ENCODE measurements at regions not wholly inside any gene's neighbourhood (a gene's known extent, or its start where the extent isn't known, plus 50 kb on each side); places are given as distances from the start of the nearest gene placed in this dataset.

GRCh38 chr12:92224685-92225331, 79.2 kb upstream of the BTG1 start:
- Histone ChIP-seq H3K4me1 (ENCODE audit: control insufficient read depth, insufficient read depth, low read length, poor library complexity, severe bottlenecking) (no peaks in the 10 kb centered on the region), H3K4me3 (ENCODE audit: insufficient read depth, low read depth, low read length, poor library complexity, severe bottlenecking) (no peak overlapping the region), H3K27me3 (replicated peaks; ENCODE audit: control insufficient read depth, insufficient read depth, low read length, poor library complexity, severe bottlenecking) (no peaks in the 10 kb centered on the region), H3K36me3 (ENCODE audit: control insufficient read depth, insufficient read depth, low read length) (no peaks in the 10 kb centered on the region), H3K9me3 (ENCODE audit: control insufficient read depth, low read length) (no peaks in the 10 kb centered on the region), H3K27ac (ENCODE audit: insufficient read depth, low read length, poor library complexity, severe bottlenecking) (no peak overlapping the region)
- DNase-seq: no peak

GRCh38 chr12:92223481-92223880, 77.8 kb upstream of the BTG1 start:
- H3K27ac ChIP-seq (ENCODE audit: insufficient read depth, low read length, poor library complexity, severe bottlenecking): no peak overlapping the region
- H3K9me3 ChIP-seq (ENCODE audit: control insufficient read depth, low read length): no peaks in the 10 kb centered on the region
- no peak overlapping the region for H3K4me3 ChIP-seq (ENCODE audit: insufficient read depth, low read depth, low read length, poor library complexity, severe bottlenecking)
- no peaks in the 10 kb centered on the region for H3K4me1 ChIP-seq (ENCODE audit: control insufficient read depth, insufficient read depth, low read length, poor library complexity, severe bottlenecking)
- no peak for DNase-seq
- H3K27me3 ChIP-seq (replicated peaks; ENCODE audit: control insufficient read depth, insufficient read depth, low read length, poor library complexity, severe bottlenecking): no peaks in the 10 kb centered on the region
- no peaks in the 10 kb centered on the region for H3K36me3 ChIP-seq (ENCODE audit: control insufficient read depth, insufficient read depth, low read length)

GRCh38 chr12:92221656-92222315, 76.1 kb upstream of the BTG1 start:
- Histone ChIP-seq H3K27ac (ENCODE audit: insufficient read depth, low read length, poor library complexity, severe bottlenecking) (no peak overlapping the region), H3K4me3 (ENCODE audit: insufficient read depth, low read depth, low read length, poor library complexity, severe bottlenecking) (no peak overlapping the region), H3K9me3 (ENCODE audit: control insufficient read depth, low read length) (no peaks in the 10 kb centered on the region), H3K4me1 (ENCODE audit: control insufficient read depth, insufficient read depth, low read length, poor library complexity, severe bottlenecking) (no peaks in the 10 kb centered on the region), H3K27me3 (replicated peaks; ENCODE audit: control insufficient read depth, insufficient read depth, low read length, poor library complexity, severe bottlenecking) (no peaks in the 10 kb centered on the region), H3K36me3 (ENCODE audit: control insufficient read depth, insufficient read depth, low read length) (no peaks in the 10 kb centered on the region)
- no peak for DNase-seq

DNA sequence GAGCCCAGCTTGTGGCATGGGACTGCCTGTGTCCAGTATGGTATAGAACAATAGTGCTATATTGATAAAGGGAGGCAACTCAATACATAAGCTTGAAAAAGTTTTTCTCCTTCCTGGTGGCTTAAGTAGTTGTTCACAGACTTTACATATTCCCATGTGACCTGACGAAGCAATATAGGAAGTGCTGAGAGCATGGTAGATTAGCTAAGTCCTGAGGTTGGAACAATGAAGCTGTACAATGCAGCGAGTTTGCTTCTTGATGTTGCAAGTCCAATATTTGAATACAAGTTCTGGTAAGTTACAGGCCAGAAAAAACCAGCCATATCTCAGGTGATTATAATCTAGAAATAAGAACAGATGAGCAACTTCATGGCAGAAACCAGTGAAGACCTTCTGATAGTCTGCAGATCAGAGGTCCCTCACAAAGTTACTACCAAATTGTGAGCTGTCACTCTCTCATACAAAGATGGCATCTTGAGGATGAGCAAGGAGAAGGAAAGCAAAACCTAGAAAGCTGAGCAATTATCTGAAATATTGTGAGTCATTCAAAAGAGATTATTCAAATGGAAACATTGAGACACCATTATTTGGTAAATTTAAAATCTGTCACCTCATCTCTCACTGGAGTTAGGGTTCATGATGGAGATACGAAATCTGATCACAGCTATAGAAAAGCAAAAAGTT, 72.9 kb upstream of the BTG1 start:
- no peaks in the 10 kb centered on the region for H3K27me3 ChIP-seq (replicated peaks; ENCODE audit: control insufficient read depth, insufficient read depth, low read length, poor library complexity, severe bottlenecking)
- H3K27ac ChIP-seq (ENCODE audit: insufficient read depth, low read length, poor library complexity, severe bottlenecking): no peak overlapping the region
- H3K4me1 ChIP-seq (ENCODE audit: control insufficient read depth, insufficient read depth, low read length, poor library complexity, severe bottlenecking): no peaks in the 10 kb centered on the region
- no peaks in the 10 kb centered on the region for H3K9me3 ChIP-seq (ENCODE audit: control insufficient read depth, low read length)
- H3K4me3 ChIP-seq (ENCODE audit: insufficient read depth, low read depth, low read length, poor library complexity, severe bottlenecking): no peak overlapping the region
- no peaks in the 10 kb centered on the region for H3K36me3 ChIP-seq (ENCODE audit: control insufficient read depth, insufficient read depth, low read length)
- no peak for DNase-seq

DNA sequence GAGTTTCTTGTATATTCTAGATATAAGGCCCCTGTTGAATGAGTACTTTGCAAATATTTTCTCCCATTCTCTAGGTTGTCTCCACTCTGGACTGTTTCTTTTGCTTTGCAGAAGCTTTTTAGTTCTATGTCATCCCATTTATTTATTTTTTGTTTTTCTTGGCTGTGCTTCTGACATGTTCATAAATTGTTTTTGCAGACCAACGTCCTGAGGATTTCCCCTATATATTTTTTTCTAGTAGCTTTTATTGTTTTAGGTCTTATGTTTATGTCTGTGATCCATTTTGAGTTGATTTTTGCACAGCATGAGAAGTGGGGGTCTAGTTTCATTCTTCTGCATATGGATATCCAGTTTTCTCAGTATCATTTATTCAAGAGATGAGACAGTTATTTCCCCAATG, 70.4 kb upstream of the BTG1 start:
- no peak for DNase-seq
- no peaks in the 10 kb centered on the region for H3K36me3 ChIP-seq (ENCODE audit: control insufficient read depth, insufficient read depth, low read length)
- H3K4me3 ChIP-seq (ENCODE audit: insufficient read depth, low read depth, low read length, poor library complexity, severe bottlenecking): no peak overlapping the region
- H3K27me3 ChIP-seq (replicated peaks; ENCODE audit: control insufficient read depth, insufficient read depth, low read length, poor library complexity, severe bottlenecking): no peaks in the 10 kb centered on the region
- no peaks in the 10 kb centered on the region for H3K4me1 ChIP-seq (ENCODE audit: control insufficient read depth, insufficient read depth, low read length, poor library complexity, severe bottlenecking)
- no peak overlapping the region for H3K27ac ChIP-seq (ENCODE audit: insufficient read depth, low read length, poor library complexity, severe bottlenecking)
- no peaks in the 10 kb centered on the region for H3K9me3 ChIP-seq (ENCODE audit: control insufficient read depth, low read length)

DNA sequence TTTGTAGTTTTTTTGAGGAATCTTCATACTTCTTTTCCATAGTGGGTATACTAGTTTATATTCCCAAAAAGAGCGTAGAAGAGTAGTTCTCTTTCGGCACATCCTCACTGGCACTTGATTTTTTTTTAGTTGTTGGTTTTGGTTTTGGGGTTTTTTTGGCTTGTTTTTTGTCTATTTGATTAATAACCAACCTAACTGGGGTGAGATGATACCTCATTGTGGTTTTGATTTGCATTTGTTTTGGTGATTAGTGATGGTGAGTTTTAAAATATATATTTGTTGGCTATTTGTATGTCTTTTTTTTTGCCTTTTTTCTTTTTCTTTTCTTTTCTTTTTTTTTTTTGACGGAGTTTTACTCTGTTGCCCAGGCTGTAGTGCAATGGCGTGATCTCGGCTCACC, 69.7 kb upstream of the BTG1 start:
- Histone ChIP-seq H3K36me3 (ENCODE audit: control insufficient read depth, insufficient read depth, low read length) (no peaks in the 10 kb centered on the region), H3K27me3 (replicated peaks; ENCODE audit: control insufficient read depth, insufficient read depth, low read length, poor library complexity, severe bottlenecking) (no peaks in the 10 kb centered on the region), H3K4me3 (ENCODE audit: insufficient read depth, low read depth, low read length, poor library complexity, severe bottlenecking) (no peak overlapping the region), H3K9me3 (ENCODE audit: control insufficient read depth, low read length) (no peaks in the 10 kb centered on the region), H3K4me1 (ENCODE audit: control insufficient read depth, insufficient read depth, low read length, poor library complexity, severe bottlenecking) (peaks cover 3% of the 10 kb centered on the region), H3K27ac (ENCODE audit: insufficient read depth, low read length, poor library complexity, severe bottlenecking) (no peak overlapping the region)
- no peak for DNase-seq

- Histone ChIP-seq H3K27me3 (replicated peaks; ENCODE audit: control insufficient read depth, insufficient read depth, low read length, poor library complexity, severe bottlenecking) (no peaks in the 10 kb centered on the region), H3K36me3 (ENCODE audit: control insufficient read depth, insufficient read depth, low read length) (no peaks in the 10 kb centered on the region), H3K9me3 (ENCODE audit: control insufficient read depth, low read length) (no peaks in the 10 kb centered on the region), H3K4me1 (ENCODE audit: control insufficient read depth, insufficient read depth, low read length, poor library complexity, severe bottlenecking) (peaks cover 20% of the 10 kb centered on the region), H3K4me3 (ENCODE audit: insufficient read depth, low read depth, low read length, poor library complexity, severe bottlenecking) (no peak overlapping the region), H3K27ac (ENCODE audit: insufficient read depth, low read length, poor library complexity, severe bottlenecking) (no peak overlapping the region)
- no peak for DNase-seq
These were observed 67.5 kb upstream of the BTG1 start for GRCh38 chr12:92213166-92213565.

- Histone ChIP-seq H3K9me3 (ENCODE audit: control insufficient read depth, low read length) (no peaks in the 10 kb centered on the region), H3K27me3 (replicated peaks; ENCODE audit: control insufficient read depth, insufficient read depth, low read length, poor library complexity, severe bottlenecking) (no peaks in the 10 kb centered on the region), H3K36me3 (ENCODE audit: control insufficient read depth, insufficient read depth, low read length) (no peaks in the 10 kb centered on the region), H3K4me3 (ENCODE audit: insufficient read depth, low read depth, low read length, poor library complexity, severe bottlenecking) (no peak overlapping the region), H3K27ac (ENCODE audit: insufficient read depth, low read length, poor library complexity, severe bottlenecking) (peak overlapping the region; percentile 53), H3K4me1 (ENCODE audit: control insufficient read depth, insufficient read depth, low read length, poor library complexity, severe bottlenecking) (peaks cover 20% of the 10 kb centered on the region)
- no peak for DNase-seq
These were observed 64.4 kb upstream of the BTG1 start for GRCh38 chr12:92210071-92210470.

DNA sequence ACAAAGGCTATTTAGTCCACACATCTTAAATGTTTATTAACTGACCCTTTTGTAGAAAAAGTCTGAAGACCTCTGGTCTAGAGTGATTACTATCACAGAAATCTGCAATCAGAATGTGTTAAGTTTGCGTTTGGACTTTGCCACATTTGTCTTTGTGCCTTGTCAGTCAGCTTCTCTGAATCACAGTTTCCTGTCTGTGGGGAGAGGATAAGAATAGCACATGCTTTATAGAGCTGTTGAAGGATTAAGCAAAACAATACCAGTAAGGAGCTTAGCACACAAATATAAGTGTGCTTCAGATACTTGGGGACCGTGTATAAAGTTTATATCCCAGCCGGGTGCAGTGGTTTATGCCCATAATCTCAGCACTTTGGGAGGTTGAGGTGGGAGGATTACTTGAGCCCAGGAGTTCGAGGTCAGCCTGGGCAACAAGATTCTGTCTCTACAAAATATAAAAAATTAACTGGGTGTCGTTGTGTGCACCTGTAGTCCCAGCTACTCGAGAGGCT, 63.0 kb upstream of the BTG1 start:
- Histone ChIP-seq H3K4me1 (ENCODE audit: control insufficient read depth, insufficient read depth, low read length, poor library complexity, severe bottlenecking) (peaks cover 20% of the 10 kb centered on the region), H3K27me3 (replicated peaks; ENCODE audit: control insufficient read depth, insufficient read depth, low read length, poor library complexity, severe bottlenecking) (no peaks in the 10 kb centered on the region), H3K27ac (ENCODE audit: insufficient read depth, low read length, poor library complexity, severe bottlenecking) (peak overlapping the region; percentile 53), H3K4me3 (ENCODE audit: insufficient read depth, low read depth, low read length, poor library complexity, severe bottlenecking) (no peak overlapping the region), H3K36me3 (ENCODE audit: control insufficient read depth, insufficient read depth, low read length) (no peaks in the 10 kb centered on the region), H3K9me3 (ENCODE audit: control insufficient read depth, low read length) (no peaks in the 10 kb centered on the region)
- DNase-seq: peak in 1 of 3 donors; percentile 4

GRCh38 chr12:92206596-92206995, 61.0 kb upstream of the BTG1 start:
- Histone ChIP-seq H3K27me3 (replicated peaks; ENCODE audit: control insufficient read depth, insufficient read depth, low read length, poor library complexity, severe bottlenecking) (no peaks in the 10 kb centered on the region), H3K9me3 (ENCODE audit: control insufficient read depth, low read length) (no peaks in the 10 kb centered on the region), H3K36me3 (ENCODE audit: control insufficient read depth, insufficient read depth, low read length) (no peaks in the 10 kb centered on the region), H3K4me1 (ENCODE audit: control insufficient read depth, insufficient read depth, low read length, poor library complexity, severe bottlenecking) (peaks cover 20% of the 10 kb centered on the region), H3K27ac (ENCODE audit: insufficient read depth, low read length, poor library complexity, severe bottlenecking) (no peak overlapping the region), H3K4me3 (ENCODE audit: insufficient read depth, low read depth, low read length, poor library complexity, severe bottlenecking) (no peak overlapping the region)
- DNase-seq: no peak

Data from effector memory CD4-positive, alpha-beta T cell (primary cell).